PFSK-1 (cell line): ENCODE measurements at regions not wholly inside any gene's neighbourhood (a gene's known extent, or its start where the extent isn't known, plus 50 kb on each side); places are given as distances from the start of the nearest gene placed in this dataset.

ENCODE experiments used
- FOXP2 ChIP-seq: optimal IDR thresholded peaks from 2 replicates; pipeline ENCODE3; 2011; ENCODE audit warnings: borderline replicate concordance, control low read depth, inconsistent platforms; ENCODE audit not compliant: insufficient read depth; ENCODE audit errors: extremely low read length, extremely low read depth
- POLR2AphosphoS5 ChIP-seq: IDR thresholded peaks from 2 replicates; pipeline ENCODE4 v1.6.1; 2012; ENCODE audit warnings: low read depth, mild to moderate bottlenecking, control low read depth, low read length, moderate library complexity
- REST ChIP-seq, 2 experiments: IDR thresholded peaks; 2 replicates each; pipeline versions ENCODE4 v1.6.1 to v1.8.0; 2011 to 2012; ENCODE audit warnings: low read depth in 2 of 2, low read length in 2 of 2, control low read depth in 1 of 2, inconsistent platforms in 1 of 2, mild to moderate bottlenecking in 1 of 2, moderate library complexity in 1 of 2; ENCODE audit not compliant: insufficient read depth in 1 of 2
- SIN3A ChIP-seq: IDR thresholded peaks from 2 replicates; pipeline ENCODE4 v1.6.1; 2012; ENCODE audit warnings: mild to moderate bottlenecking, low read length, moderate library complexity, borderline replicate concordance; ENCODE audit not compliant: insufficient read depth
- TAF1 ChIP-seq: IDR thresholded peaks from 2 replicates; pipeline ENCODE4 v1.6.1; 2012; ENCODE audit warnings: low read length, control low read depth, borderline replicate concordance; ENCODE audit not compliant: insufficient read depth

- TF ChIP-seq REST (IDR thresholded peaks at IDR 0.05; ENCODE audit: insufficient read depth in 1 of 2, low read depth in 2 of 2, low read length in 2 of 2) (no peak), POLR2AphosphoS5 (no peak), TAF1 (no peak), SIN3A (no peak), FOXP2 (no peak)
Observed at GRCh38 chr4:182023469-182023868, 219.7 kb upstream of the TENM3 start.

DNA sequence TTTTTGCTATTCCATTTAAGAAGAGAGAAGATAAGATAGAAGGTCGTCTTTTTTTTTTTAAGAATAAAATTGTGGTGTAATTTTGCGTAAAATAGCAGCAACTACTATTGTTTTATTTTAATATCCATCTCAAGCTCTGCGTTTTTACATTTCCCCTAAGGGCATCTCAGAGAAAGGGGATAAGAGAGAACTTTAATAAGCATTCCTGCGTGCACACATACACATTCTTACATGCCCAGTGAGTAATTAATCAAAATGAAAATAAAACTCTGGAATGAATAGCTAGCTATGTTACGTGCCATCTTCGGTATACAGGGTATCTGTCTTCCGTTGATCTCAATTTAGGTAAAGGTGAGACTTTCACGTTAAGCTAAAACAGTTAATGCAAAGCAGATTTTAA is 200.3 kb upstream of the TENM3 start:
- no peak for TF ChIP-seq SIN3A
- no peak for TF ChIP-seq FOXP2
- TF ChIP-seq REST (IDR thresholded peaks at IDR 0.05; ENCODE audit: insufficient read depth in 1 of 2, low read depth in 2 of 2, low read length in 2 of 2): no peak

- no peak for TF ChIP-seq FOXP2
- TF ChIP-seq REST (IDR thresholded peaks at IDR 0.05; ENCODE audit: insufficient read depth in 1 of 2, low read depth in 2 of 2, low read length in 2 of 2): no peak
Observed at GRCh38 chr4:182048871-182049270, 194.3 kb upstream of the TENM3 start.

- TF ChIP-seq TAF1 (no peak), POLR2AphosphoS5 (no peak), REST (IDR thresholded peaks at IDR 0.05; ENCODE audit: insufficient read depth in 1 of 2, low read depth in 2 of 2, low read length in 2 of 2) (no peak), SIN3A (no peak), FOXP2 (no peak)
Observed at GRCh38 chr4:182056866-182057265, 186.3 kb upstream of the TENM3 start.

GRCh38 chr4:182062458-182062857 is 180.7 kb upstream of the TENM3 start:
- TF ChIP-seq TAF1 (no peak), SIN3A (no peak), POLR2AphosphoS5 (no peak), REST (IDR thresholded peaks at IDR 0.05; ENCODE audit: insufficient read depth in 1 of 2, low read depth in 2 of 2, low read length in 2 of 2) (no peak)
